Retinal pigment epithelial cell (primary cell): ENCODE measurements at regions not wholly inside any gene's neighbourhood (a gene's known extent, or its start where the extent isn't known, plus 50 kb on each side); places are given as distances from the start of the nearest gene placed in this dataset.

ENCODE experiments used
- DNase-seq: peaks from one replicate; pipeline ENCODE4 v3.0.0-alpha.2; 2010; ENCODE audit warnings: low read depth
- H3K4me3 ChIP-seq: 2 replicates; pipeline ENCODE4 v1.5.1; 2011; ENCODE audit warnings: mild to moderate bottlenecking, low read length, control low read depth, moderate library complexity
- TF ChIP-seq, protein P1 (sequence below): conservative IDR thresholded peaks from 2 replicates; pipeline ENCODE4 v1.5.1; 2011; ENCODE audit warnings: low read depth, low read length, control low read depth, inconsistent platforms

DNA sequence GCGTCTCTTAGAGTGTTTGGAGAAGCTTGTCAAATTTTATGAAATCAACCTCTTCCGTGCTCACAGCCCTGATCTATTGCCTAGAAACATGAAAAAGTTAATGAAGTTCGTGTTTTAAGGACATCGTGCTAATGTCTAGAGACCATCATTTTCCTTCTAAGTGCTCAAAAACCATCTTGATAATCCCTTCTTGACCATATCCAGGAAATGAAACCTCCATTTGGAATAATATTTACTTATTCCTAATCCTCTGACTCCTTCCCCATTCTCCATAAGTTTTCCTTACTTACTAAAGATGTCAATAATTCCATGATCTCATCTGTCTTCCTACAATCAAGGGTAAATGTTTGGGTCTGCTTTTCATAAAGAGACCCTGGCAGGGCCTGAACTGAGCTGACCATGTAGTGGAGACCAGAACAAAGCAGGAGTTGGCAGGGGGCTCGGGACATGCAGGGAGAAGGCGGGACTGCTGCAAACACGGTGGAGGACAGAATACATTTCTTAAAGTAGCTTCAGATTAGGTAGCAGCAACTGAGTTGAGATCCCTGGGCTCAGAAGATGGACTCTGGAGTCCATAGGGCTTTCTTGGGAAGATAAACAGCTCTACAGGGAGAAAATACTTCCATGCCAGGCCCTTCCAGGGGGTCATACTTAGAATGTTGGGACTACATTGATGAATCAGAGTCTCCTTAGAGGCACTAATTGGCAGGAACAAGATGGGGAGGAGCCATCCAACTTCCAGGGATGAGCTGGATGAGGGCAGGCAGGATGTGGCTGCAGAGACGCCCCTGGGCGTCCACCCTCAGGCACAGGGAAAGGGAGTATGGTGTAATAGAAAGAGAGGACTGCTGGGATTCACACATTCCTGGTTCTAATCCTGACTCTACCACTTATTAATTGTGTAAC is 100.7 kb downstream of the RIN2 start:
- H3K4me3 ChIP-seq, result no peak overlapping the region
- DNase-seq, result no peak
- TF ChIP-seq, protein P1, sequence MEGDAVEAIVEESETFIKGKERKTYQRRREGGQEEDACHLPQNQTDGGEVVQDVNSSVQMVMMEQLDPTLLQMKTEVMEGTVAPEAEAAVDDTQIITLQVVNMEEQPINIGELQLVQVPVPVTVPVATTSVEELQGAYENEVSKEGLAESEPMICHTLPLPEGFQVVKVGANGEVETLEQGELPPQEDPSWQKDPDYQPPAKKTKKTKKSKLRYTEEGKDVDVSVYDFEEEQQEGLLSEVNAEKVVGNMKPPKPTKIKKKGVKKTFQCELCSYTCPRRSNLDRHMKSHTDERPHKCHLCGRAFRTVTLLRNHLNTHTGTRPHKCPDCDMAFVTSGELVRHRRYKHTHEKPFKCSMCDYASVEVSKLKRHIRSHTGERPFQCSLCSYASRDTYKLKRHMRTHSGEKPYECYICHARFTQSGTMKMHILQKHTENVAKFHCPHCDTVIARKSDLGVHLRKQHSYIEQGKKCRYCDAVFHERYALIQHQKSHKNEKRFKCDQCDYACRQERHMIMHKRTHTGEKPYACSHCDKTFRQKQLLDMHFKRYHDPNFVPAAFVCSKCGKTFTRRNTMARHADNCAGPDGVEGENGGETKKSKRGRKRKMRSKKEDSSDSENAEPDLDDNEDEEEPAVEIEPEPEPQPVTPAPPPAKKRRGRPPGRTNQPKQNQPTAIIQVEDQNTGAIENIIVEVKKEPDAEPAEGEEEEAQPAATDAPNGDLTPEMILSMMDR, result no peak

GRCh38 chr20:19859444-19859843 is 101.4 kb downstream of the RIN2 start:
- TF ChIP-seq, protein P1, result no peak
- H3K4me3 ChIP-seq, result no peak overlapping the region
- DNase-seq, result no peak

GRCh38 chr20:19860737-19861136 is 102.7 kb downstream of the RIN2 start:
- H3K4me3 ChIP-seq, result no peak overlapping the region
- no peak for DNase-seq
- TF ChIP-seq, protein P1, result no peak

DNA sequence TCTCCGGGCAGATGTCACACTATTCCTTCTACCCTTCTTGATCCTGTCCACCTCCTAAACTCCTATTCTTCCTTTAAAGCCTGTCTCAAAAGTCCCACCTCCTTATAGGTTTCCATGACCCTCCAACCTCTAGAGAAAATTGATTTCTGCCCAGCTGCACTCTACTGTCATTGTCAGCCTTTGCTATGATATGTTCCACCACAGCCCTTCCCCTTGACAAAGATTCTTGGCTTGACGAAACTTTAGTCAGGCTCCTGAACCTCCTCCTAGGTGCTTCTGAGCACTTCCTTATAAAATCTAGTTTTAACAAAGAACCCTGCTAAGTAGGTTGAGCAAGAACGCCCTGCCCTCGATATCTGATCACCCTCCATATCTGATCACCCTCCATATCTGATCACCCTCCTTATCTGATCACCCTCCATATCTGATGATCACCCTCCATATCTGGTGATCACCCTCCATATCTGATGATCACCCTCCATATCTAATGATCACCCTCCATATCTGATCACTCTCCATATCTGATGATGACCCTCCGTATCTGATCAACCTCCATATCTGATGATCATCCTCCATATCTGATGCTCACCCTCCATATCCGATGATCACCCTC is 103.2 kb downstream of the RIN2 start:
- no peak for DNase-seq
- TF ChIP-seq, protein P1, result no peak
- no peak overlapping the region for H3K4me3 ChIP-seq

DNA sequence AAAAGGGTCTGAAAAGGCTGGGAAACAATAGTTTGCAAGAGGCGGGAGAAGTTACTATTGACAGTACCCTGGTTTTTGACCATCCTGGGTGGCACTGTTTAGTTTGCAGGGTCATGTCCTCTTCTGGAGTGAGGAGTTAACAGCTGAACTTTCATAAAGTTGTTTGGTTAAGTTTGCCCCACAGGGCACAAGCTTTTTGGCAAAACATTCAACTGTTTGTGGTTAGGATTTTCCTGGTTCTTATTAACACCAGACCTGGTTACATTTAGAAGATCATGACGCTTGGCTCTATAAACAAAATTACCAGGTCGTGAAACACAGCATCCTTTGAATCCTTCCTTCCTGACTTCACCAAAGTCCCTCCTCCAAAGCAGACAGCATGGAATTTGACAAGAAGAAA is 106.1 kb downstream of the RIN2 start:
- TF ChIP-seq, protein P1, result no peak
- no peak for DNase-seq

DNA sequence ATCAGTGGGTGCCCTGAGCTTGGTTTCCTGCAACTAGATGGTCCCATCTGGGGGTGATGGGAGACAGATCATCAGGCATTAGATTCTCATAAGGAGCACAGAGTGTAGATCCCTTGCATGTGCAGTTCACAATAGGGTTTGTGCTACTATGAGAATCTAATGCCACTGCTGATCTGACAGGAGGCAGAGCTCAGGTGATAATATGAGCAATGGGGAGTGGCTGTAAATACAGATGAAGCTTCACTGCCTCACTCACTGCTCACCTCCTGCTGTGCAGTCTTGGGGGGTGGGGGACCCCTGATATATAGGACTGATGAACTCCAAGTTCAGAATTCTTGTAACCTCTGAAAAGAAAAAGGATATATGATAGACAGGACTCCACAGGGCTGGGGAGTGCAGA is 108.0 kb downstream of the RIN2 start:
- no peak for DNase-seq
- TF ChIP-seq, protein P1, result no peak
- no peak overlapping the region for H3K4me3 ChIP-seq

More for the DNA sequence above, 106.1 kb downstream of the RIN2 start:
- no peak overlapping the region for H3K4me3 ChIP-seq
